ENCODE measurements at regions not wholly inside any gene's neighbourhood (a gene's known extent, or its start where the extent isn't known, plus 50 kb on each side); places are given as distances from the start of the nearest gene placed in this dataset.
"Not testable (repeated sequence)": the region's sequence is repeated elsewhere in the genome, so short reads cannot be mapped to it uniquely, and the experiment has no call there.

DNA sequence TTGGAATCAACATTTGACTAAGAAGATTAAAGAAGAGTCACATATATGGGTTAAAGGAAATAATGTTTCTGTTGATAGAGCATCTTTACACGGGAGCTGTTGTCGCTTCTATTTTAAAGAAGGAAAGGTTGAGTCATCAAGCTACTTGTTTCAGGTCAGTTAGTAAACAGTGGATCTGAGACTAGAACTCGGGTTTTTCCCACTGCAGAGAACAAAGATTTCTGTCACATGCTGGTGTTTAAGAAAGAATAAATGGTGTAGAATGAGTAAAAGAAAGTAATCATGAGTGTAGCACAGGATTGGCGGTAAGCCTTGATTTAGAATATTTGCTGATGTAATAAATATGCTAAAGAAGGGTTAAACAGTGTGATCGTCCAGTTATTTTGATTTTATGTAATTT is 455.5 kb downstream of the AEBP2 start:
- DNase-seq (ENCODE audit: low read depth in 4 of 4, low spot score in 2 of 4) = no peak

DNA sequence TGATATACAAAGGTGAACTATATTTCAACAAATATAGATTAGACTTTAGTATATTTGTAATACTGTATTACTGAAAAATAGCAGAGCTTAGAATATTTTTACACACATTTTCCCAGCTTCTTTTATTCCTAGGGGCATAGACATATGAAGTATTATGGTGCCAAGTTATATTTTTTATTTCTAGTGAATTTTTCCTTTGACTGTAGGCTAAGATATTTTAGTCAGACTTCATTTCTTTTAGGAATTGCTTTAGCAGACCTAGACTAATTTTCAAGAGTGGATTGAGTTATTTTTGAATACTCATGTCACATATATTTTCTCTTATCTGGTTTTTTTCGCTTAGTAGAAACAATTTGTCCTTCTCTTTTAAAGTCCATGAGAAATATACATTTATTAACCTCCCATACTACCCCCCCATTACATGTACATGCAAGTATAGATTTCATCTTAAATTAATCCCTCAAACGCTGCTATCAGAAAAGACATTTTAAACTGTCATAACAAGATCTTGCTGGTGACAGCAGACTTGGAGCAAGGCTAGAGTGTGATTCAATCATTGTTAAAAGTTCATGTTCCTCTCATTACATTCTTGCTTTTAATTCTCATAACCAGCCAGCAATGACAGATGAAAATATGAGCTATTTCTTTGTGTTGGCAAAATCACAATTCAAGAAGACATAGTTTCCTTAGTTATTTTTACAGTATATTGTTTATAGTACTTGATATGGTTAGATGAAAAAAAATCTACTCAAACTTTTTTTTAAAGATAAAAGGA is 456.1 kb downstream of the AEBP2 start:
- no peak for DNase-seq (ENCODE audit: low read depth in 4 of 4, low spot score in 2 of 4)

DNA sequence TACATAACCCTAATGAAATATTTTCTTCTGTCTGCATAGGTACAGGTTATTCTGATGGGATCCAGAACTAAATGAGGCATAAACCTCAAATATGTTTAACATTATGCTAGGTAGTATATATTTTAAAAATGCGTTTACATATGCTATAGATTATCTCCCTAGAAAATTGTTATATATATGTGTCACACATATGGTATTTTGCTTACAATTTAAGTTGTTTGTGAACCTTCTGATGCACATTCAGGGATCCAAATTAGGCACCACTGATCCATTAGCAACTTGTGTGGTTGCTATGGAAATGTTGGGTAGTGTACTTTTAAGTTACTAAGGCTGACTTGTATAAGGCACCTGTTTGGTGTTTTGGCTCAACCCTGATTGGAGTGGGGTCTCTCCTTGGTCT is 456.7 kb downstream of the AEBP2 start:
- no peak for DNase-seq (ENCODE audit: low read depth in 4 of 4, low spot score in 2 of 4)

DNA sequence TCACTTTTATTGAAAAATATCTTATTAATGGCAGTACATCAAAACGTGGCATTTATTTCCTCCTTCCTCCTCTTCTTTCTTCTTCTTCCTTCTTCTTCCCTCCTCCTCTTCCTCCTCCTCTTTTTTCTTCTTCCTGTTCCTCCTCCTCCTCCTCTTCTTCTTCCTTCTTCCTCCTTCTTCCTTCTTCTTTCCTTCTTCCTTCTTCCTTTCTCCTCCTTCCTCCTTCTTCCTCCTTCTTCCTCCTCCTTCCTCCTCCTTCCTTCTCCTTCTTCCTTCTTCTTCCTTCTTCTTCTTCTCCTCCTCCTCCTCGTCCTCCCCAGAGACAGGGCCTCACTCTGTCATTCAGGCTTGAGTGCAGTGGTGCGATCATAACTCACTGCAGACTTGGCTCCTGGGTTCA is 457.2 kb downstream of the AEBP2 start:
- DNase-seq (ENCODE audit: low read depth in 4 of 4, low spot score in 2 of 4) = no peak

DNA sequence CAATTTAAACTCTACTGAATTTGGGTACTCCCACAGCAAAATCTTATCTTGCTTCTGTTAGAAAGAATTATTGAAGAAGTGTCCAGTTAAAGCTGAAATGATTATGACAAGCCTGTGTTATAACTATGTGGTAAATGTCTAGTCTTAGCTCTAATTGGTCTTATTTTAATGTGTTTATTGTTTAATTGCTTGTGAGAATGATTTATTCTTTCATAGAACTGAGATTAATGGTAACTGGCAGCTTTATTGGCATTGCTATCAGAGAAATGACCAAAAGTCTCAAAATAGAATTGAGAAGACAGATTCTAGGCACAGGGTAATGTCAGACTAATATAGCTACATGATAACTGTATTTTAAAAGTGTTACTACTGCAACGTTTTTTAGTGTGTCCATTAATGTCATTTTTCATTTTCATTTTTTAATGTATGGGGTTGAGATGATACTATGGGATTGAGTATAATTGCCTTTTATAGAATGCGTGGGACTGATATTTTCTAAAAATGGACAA is 458.7 kb downstream of the AEBP2 start:
- no peak for DNase-seq (ENCODE audit: low read depth in 4 of 4, low spot score in 2 of 4)

DNA sequence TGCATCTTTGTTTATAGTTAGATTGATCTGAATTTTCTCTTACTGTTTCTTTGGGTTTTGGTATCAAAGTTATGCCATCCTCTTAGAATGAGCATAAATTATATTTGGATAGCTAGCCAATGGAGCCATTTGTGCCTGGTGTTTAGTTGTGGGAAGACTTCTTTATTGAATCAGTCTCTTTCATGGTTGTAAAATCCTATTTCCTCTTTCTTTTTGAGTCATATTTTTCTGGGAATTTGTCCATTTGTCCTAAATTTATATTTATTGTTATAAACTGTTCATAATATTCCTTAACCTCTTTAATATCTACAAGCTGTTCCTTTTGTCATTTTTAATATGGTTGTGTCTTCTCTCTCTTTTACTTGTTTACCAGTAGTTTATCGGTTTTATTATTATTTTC is 462.5 kb downstream of the AEBP2 start:
- no peak for DNase-seq (ENCODE audit: low read depth in 4 of 4, low spot score in 2 of 4)

DNA sequence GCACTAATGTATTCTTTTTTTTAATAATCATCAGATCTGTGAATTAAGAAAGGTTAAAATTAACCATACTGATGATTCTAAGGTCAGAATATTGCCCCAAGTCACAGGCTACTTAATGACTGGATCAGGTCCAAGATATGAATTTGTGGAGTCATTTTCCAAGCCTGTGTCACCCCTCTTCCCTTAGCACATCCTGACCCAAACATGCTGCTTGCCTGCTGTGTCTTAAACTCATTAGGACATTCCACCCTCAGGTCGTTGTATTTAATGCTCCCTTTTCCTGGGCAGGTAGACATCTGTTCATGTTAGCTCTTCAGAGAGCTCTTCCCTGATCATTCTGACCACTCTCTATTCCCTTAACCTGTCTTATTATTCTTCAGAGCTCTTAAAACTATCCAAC is 463.5 kb upstream of the PDE3A start:
- DNase-seq (ENCODE audit: low read depth in 4 of 4, low spot score in 2 of 4) = no peak

DNA sequence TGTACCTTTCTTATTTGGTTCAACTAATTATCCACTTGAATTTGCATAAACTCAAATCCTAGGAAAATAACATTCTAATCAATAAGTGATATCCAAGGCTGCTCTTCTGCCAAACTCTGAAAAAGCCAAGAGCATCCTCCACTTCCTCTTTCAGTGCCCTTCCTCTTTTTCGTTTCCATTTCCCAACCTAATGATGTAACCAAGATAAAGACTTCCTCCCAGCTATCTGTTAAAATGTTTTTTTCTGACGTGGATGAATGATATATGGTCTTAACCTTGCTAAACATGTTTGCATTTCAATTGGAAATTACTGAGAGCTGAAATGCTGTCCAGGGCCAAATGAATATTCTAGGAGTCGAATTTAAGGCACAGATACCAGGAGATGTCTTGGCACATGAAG is 459.5 kb upstream of the PDE3A start:
- DNase-seq (ENCODE audit: low read depth in 4 of 4, low spot score in 2 of 4) = no peak

DNA sequence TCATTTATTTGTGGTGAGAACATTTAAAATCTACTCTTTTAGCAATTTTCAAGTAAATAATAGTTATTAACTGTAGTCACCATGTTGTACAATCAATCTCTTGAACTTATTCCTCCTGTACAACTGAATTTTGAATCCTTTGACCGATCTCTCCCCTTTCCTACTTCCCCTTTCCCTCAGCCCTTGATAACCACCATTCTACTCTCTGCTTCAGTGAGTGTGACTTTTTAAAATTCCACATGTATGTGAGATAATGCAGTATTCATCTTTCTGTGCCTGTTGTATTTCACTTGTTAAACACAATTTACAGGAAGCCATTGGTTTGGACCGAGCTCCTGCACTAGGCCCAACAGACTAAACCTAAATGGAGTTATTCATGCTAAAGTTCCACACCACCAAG is 458.9 kb upstream of the PDE3A start:
- DNase-seq (ENCODE audit: low read depth in 4 of 4, low spot score in 2 of 4) = no peak

DNA sequence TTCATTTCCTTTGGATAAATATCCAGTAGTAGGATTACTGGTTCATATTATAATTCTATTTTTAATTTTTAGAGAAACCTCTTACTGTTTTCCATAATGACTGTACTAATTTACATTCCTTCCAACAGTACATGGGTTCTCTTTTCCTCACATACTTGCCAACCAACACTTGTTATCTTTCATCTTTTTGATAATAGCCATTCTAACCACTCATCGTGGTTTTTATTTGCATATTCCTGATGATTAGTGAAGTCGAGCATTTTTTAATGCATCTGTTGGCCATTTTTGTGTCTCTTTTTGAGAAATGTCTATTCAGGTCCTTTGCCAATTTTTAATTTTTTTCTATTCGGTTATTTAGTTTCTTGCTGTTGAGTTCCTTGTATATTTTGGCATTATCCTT is 457.7 kb upstream of the PDE3A start:
- DNase-seq (ENCODE audit: low read depth in 4 of 4, low spot score in 2 of 4) = no peak

DNA sequence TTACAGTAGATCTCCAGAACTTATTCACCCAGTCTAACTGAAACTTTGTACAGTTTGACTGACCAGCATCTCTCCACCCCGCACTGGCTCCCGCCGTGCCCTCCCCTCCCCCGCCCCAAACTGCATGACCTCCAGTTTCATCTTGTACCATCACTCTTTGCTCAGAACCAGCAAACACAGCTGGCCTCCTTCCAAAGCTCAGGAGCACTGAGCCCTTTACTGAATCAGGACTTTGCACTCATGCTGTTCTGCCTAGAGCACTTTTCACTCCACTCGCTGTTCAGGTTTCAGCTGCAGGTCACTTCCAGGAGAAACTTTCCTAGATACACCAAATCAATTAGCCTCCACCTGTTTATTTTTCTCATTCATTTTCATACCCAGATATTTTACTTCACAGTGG is 455.3 kb upstream of the PDE3A start:
- DNase-seq (ENCODE audit: low read depth in 4 of 4, low spot score in 2 of 4) = no peak

DNA sequence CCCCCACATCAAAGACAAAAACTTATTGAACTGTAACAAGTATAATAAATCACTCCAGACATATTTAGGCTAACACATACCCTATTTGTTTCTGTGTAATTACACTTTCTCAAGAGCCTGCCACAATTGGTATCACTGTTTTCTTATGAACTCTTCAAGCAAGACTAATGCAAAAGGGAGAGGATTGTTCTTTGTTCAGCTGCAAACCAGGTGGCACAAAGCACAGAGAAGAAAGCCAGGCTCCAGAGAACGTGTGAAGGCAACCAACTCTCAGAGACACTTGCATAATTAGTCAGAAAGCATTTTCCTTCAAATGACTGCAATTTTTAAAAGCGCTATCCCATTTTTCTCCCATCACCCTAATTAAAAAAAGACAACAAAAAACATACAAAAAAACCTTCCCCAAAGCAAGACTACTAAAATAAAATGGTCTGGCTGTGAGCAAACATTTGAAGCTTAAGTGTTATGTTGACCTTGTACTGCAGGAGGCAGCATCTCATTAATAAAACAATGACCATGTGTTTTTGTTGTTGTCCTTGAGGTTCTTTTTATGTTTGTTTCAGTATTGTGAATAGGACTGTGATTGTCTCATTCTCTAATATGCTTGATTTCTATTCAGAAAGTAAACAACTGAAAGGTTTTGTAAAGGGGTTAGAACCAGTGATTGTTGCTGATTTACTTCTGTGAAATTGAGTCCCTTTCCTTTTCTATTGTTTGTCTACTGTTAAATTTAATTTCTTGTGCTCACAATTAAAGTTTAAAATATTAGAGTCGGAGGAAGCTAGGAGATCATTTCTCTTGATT is 452.7 kb upstream of the PDE3A start:
- peak in 3 of 4 donors; percentile 30 to 64 (median 58) for DNase-seq (ENCODE audit: low read depth in 4 of 4, low spot score in 2 of 4)

DNA sequence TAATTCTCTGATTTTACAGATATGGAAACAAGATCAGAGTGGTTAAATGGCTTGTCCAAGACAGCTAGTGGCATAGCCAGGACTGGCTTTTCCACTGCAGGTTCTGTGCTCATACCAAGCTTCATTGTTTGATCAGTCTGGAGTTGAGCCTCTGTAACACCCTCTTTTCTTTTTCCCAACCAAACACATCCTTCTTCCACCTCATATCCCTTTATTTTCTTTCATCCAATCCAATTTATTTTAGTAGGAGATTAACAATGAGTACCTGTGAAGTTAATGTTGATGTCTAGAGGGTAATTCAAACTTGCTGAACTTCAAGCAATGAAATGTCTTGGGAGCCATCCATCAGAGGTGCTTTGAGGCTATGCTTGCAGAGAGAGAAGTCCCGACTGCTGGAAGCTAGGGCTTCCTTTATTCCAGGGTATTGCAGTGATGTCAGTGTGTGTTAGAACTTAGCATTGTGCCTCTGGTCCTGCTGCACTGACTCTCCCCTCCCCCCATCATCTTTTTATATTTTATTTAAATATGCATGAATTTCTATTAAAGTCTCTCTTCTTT is 452.1 kb upstream of the PDE3A start:
- DNase-seq (ENCODE audit: low read depth in 4 of 4, low spot score in 2 of 4) = no peak

DNA sequence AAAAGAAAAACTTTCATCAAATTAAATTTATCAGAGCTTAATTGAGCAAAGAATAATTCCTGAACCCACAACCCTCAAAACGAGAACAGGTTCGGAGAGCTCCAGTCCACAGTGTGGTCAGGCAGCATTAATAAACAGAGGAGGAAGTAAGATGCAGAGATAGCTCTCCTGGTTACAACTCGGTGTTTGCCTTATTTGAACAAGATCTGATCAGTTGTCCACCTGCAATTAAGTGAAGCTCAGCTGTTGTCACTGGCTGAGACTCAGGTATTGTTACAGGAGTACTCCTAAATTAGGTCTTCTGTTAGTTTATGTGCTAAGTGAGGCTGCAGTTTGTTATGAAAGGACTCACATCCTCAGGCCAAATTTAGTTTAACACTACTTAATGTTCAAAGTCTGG is 451.4 kb upstream of the PDE3A start:
- no peak for DNase-seq (ENCODE audit: low read depth in 4 of 4, low spot score in 2 of 4)

DNA sequence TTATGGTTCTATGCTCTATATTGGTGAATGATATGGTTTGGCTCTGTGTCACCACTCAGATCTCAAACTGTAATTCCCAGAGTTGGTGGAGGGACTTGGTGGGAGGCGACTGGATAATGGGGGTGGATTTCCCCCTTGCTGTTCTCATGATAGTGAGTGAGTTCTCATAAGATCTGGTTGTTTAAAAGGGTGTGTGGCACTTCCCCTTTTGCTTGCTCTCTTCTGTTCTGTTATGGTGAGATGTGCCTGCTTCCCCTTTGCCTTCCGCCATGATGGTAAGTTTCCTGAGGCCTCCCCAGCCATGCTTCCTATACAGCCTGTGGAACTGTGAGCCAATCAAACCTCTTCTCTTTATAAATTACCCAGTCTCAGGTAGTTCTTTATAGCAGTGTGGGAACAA is 446.6 kb upstream of the PDE3A start:
- DNase-seq (ENCODE audit: low read depth in 4 of 4, low spot score in 2 of 4) = not testable (repeated sequence)

DNA sequence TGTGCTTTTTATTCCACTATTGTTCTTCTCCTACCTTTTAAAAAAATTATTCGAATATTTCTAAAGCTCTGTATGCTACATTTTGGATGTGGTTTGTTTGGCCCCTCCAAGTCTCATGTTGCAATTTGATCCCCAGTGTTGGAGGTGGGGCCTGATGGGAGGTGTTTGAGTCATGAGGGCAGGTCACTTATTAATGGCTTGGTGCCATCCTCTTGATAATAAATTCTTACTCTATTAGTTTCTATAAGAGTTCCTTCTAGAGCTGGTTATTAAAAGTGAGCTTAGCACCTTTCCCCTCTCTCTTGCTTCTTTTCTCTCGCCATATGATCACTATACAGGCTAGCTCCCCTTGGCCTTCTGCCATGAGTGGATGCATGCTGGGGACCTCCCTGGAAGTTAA is 445.6 kb upstream of the PDE3A start:
- no peak for DNase-seq (ENCODE audit: low read depth in 4 of 4, low spot score in 2 of 4)

DNA sequence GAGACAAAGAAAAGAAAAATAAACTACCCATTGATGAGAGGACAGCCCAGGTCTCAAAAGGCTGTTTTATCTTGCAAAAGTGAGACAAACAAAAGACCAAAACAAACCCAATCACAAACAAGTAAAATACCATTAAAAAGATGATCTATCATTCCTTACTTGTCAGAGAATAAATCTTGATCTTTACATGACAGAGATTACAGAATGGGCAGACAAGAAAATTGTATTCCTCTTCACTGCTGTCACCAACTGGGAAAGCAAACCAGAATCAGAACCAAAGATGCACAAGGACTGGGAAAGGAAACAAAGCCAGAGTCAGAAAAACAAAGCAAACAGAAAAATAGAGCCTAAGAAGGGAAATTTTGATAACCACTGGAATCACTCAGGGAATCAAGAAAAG is 444.0 kb upstream of the PDE3A start:
- no peak for DNase-seq (ENCODE audit: low read depth in 4 of 4, low spot score in 2 of 4)

DNA sequence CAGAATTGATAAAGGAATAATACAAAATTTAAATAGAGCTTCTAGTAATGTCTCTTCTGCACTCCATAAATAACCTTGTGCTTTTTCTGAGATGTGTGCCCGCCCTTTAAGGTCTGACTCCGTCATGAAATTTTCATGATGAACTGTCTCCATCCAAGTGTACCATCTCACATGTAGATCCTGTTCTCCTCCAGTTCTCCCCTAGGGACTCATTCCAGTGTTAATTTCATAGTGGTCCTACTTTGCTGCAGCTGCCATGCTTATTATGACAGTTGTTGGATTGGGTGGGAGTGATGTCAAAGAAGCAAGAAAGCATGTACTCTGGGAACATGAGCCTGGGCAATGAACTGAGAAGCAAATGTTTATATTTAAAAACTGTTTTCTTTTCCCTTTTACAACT is 442.5 kb upstream of the PDE3A start:
- no peak for DNase-seq (ENCODE audit: low read depth in 4 of 4, low spot score in 2 of 4)

DNA sequence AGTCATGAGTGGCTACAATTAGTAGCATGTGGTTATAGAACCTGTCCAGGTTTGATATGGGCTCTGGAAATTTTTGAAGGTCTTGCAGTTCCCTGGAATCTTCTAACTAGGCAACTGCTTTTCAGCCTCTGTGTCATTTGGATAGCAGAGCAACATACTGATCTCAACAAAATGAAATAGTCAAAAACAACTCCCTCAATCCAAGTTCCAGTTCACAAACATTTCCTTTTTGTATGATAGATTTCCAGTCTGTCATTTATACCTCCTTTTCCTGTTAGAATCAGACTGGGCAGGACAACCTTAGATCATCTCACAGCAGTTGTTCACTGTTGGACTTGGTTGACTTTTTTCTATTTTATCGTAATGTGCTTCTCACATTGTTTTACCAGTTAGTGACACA is 442.1 kb upstream of the PDE3A start:
- DNase-seq (ENCODE audit: low read depth in 4 of 4, low spot score in 2 of 4) = no peak

DNA sequence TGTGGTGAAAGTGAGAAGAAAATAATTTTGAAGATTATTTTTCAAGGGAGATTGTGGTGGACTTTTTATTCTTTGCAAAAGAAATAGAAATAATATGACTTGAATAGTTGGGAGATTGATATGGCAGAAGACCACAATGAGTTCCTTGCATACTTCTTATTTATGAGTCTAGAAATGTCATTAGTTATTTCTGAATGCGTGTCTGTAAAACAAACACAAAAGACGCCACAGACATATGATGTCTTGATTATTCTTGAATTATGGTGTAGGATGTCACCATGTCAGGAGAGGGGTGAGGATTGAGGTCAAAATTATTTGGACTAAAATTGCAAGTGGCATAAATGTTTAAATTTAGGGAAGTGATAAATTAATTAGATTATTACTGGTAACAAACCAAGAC is 440.7 kb upstream of the PDE3A start:
- no peak for DNase-seq (ENCODE audit: low read depth in 4 of 4, low spot score in 2 of 4)

DNA sequence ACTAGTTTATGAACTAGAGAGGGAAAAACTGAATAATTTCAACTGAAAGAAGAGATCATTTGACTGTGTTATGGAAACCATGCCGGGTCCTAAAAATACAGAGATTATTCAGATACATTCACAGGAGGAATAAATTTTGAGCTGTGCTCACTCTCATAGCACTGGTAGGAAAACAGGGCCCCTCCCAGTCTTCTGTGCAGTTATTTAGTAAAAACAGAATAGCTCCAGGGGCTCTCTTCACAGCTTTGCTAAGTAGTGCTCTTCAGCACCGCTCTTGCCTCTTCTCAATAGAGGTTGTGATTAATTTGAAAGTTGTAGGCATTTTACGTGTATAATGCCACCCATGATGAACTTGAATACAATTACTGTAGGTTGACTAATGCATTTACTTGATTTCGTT is 435.9 kb upstream of the PDE3A start:
- DNase-seq (ENCODE audit: low read depth in 4 of 4, low spot score in 2 of 4) = no peak

DNA sequence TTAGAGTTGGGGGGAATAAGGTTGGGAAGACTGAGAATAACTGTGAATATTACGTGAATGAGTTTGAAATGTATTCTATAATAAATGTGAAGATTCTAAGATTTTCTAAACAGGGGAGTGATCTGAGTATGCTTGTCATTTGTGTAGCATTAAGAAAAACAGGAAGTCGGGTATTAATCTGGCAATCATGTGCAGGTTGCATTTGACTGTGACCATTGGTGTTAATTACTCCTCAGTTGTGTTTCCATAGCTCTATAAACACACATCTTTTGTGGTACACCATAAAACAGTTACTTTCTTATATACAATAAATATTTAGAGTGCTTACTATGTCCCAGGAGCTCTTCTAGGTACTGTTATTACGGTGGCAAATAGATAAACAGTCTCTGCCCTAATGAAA is 434.4 kb upstream of the PDE3A start:
- DNase-seq (ENCODE audit: low read depth in 4 of 4, low spot score in 2 of 4) = no peak

Measured in left renal cortex interstitium (tissue), 4 donors.